DND-41 (cell line): ENCODE measurements at regions not wholly inside any gene's neighbourhood (a gene's known extent, or its start where the extent isn't known, plus 50 kb on each side); places are given as distances from the start of the nearest gene placed in this dataset.

Source experiments
- CTCF ChIP-seq: IDR thresholded peaks from 2 replicates; pipeline ENCODE4 v1.5.1; 2012; ENCODE audit warnings: borderline replicate concordance, low read length, moderate library complexity, mild to moderate bottlenecking; ENCODE audit not compliant: poor library complexity, severe bottlenecking; ENCODE audit errors: extremely low read depth
- EZH2 ChIP-seq: IDR thresholded peaks from 3 replicates; pipeline ENCODE4 v1.6.1; 2012; ENCODE audit warnings: borderline replicate concordance, low read depth, mild to moderate bottlenecking, moderate library complexity, low read length, inconsistent platforms; ENCODE audit not compliant: severe bottlenecking

GRCh38 chr10:78579995-78580394 is 488.8 kb upstream of the ZMIZ1 start:
- TF ChIP-seq CTCF (no peak), EZH2 (no peak)
